NCI-H128 (cell line): ENCODE measurements at regions not wholly inside any gene's neighbourhood (a gene's known extent, or its start where the extent isn't known, plus 50 kb on each side); places are given as distances from the start of the nearest gene placed in this dataset.

ENCODE experiments used
- DNase-seq: peaks from one replicate; lab custom pipeline; 2025; ENCODE audit not compliant: unreplicated experiment; lab: John Stamatoyannopoulos, UW

GRCh38 chr13:64071352-64071751 lies 2655.7 kb upstream of the PCDH20 start:
- DNase-seq: no peak

GRCh38 chr13:64069892-64070291 lies 2654.2 kb upstream of the PCDH20 start:
- DNase-seq: no peak

GRCh38 chr13:64066711-64067110 lies 2651.1 kb upstream of the PCDH20 start:
- DNase-seq: no peak

GRCh38 chr13:64061649-64062048 lies 2646.0 kb upstream of the PCDH20 start:
- no peak for DNase-seq

- DNase-seq: no peak
Measured at GRCh38 chr13:64057372-64058020, 2641.8 kb upstream of the PCDH20 start.

- DNase-seq: no peak
Measured at GRCh38 chr13:64054321-64054720, 2638.7 kb upstream of the PCDH20 start.

GRCh38 chr13:64052521-64052920 lies 2636.9 kb upstream of the PCDH20 start:
- no peak for DNase-seq

- DNase-seq: no peak
Measured at GRCh38 chr13:64051278-64051677, 2635.6 kb upstream of the PCDH20 start.

- no peak for DNase-seq
Measured at GRCh38 chr13:64041296-64041695, 2625.6 kb upstream of the PCDH20 start.

- no peak for DNase-seq
Measured at GRCh38 chr13:64033921-64034320, 2618.3 kb upstream of the PCDH20 start.

GRCh38 chr13:64029343-64030093 lies 2613.9 kb upstream of the PCDH20 start:
- DNase-seq: no peak

GRCh38 chr13:64028551-64028950 lies 2612.9 kb upstream of the PCDH20 start:
- no peak for DNase-seq

- no peak for DNase-seq
Measured at GRCh38 chr13:64020126-64020525, 2604.5 kb upstream of the PCDH20 start.

- no peak for DNase-seq
Measured at GRCh38 chr13:64007339-64007738, 2591.7 kb upstream of the PCDH20 start.

- DNase-seq: no peak
Measured at GRCh38 chr13:64000321-64000720, 2584.7 kb upstream of the PCDH20 start.

GRCh38 chr13:63999614-64000305 lies 2584.1 kb upstream of the PCDH20 start:
- no peak for DNase-seq

- no peak for DNase-seq
Measured at GRCh38 chr13:63983366-63983765, 2567.7 kb upstream of the PCDH20 start.

- DNase-seq: no peak
Measured at GRCh38 chr13:63979951-63980350, 2564.3 kb upstream of the PCDH20 start.

- DNase-seq: no peak
Measured at GRCh38 chr13:63972328-63972727, 2556.7 kb upstream of the PCDH20 start.

- DNase-seq: no peak
Measured at GRCh38 chr13:63954683-63955082, 2539.0 kb upstream of the PCDH20 start.

GRCh38 chr13:63948045-63948444 lies 2532.4 kb upstream of the PCDH20 start:
- no peak for DNase-seq

GRCh38 chr13:63944911-63945310 lies 2529.3 kb upstream of the PCDH20 start:
- DNase-seq: no peak
